ENCODE measurements at regions not wholly inside any gene's neighbourhood (a gene's known extent, or its start where the extent isn't known, plus 50 kb on each side); places are given as distances from the start of the nearest gene placed in this dataset.

GRCh38 chr3:3301476-3301875 lies 122.0 kb upstream of the CRBN start:
- no peak overlapping the region for H3K27ac ChIP-seq (ENCODE audit: low read length in 2 of 2)
- no peaks in the 10 kb centered on the region for H3K9me3 ChIP-seq (ENCODE audit: control extremely low read depth in 1 of 3, control insufficient read depth in 2 of 3, insufficient read depth in 1 of 3, low read length in 2 of 3)
- H4K20me1 ChIP-seq (ENCODE audit: control insufficient read depth, insufficient read depth, low read length, poor library complexity, severe bottlenecking) = no peaks in the 10 kb centered on the region
- H3K27me3 ChIP-seq (replicated peaks in 1 of 4; ENCODE audit: control extremely low read depth in 1 of 4, control insufficient read depth in 3 of 4, insufficient read depth in 4 of 4, low read length in 3 of 4) = no peaks in the 10 kb centered on the region
- ATAC-seq (ENCODE audit: low read depth) (no peak), DNase-seq (no peak)
- H3K4me3 ChIP-seq (ENCODE audit: control extremely low read depth in 1 of 5, extremely low read depth in 1 of 5, insufficient read depth in 1 of 5, low read depth in 2 of 5, low read length in 4 of 5) = no peak overlapping the region
- ChIA-PET POLR2A (interaction anchor here (0.7 kb wide), 1 partner anchor 286 kb away, joined by 3 read pairs; no protein-coding TSS in a partner anchor), CTCF (no interaction called here)
- no peak overlapping the region for H3K9ac ChIP-seq (ENCODE audit: low read length)
- no peaks in the 10 kb centered on the region for H3K4me1 ChIP-seq (ENCODE audit: control insufficient read depth in 2 of 2, insufficient read depth in 2 of 2, low read length in 2 of 2)
- TF ChIP-seq EZH2 (IDR thresholded peaks at IDR 0.05; ENCODE audit: borderline replicate concordance, insufficient read depth, low read depth, low read length, poor library complexity, severe bottlenecking) (no peak), CTCF (IDR thresholded peaks at IDR 0.05) (no peak)
- no peak overlapping the region for H3K4me2 ChIP-seq (replicated peaks; ENCODE audit: low read depth, low read length, poor library complexity, severe bottlenecking)
- H2AFZ ChIP-seq (ENCODE audit: insufficient read depth, low read depth, low read length, poor library complexity, severe bottlenecking) = no peak overlapping the region
- Mint-ChIP-seq H3K4me1 (no peaks in the 10 kb centered on the region), H3K4me3 (no peak overlapping the region), H3K27me3 (peaks cover 12% of the 10 kb centered on the region), H3K9me3 (ENCODE audit: insufficient read depth) (no peaks in the 10 kb centered on the region), H3K27ac (no peak overlapping the region)
- H3K36me3 ChIP-seq (replicated peaks in 1 of 2; ENCODE audit: control extremely low read depth in 1 of 2, control insufficient read depth in 1 of 2, extremely low read depth in 1 of 2, insufficient read depth in 2 of 2, low read length in 1 of 2) = no peaks in the 10 kb centered on the region
- intact Hi-C loops (cut with micrococcal nuclease) = no loop called here
- WGBS (ENCODE audit: insufficient coverage) = no CpG with 5 or more reads among the region's 1 CpG
- no peaks in the 10 kb centered on the region for H3K79me2 ChIP-seq (ENCODE audit: control insufficient read depth, insufficient read depth, low read length)

- H2AFZ ChIP-seq (ENCODE audit: insufficient read depth, low read depth, low read length, poor library complexity, severe bottlenecking) = no peak overlapping the region
- Mint-ChIP-seq H3K27me3 (peaks cover 17% of the 10 kb centered on the region), H3K4me3 (no peak overlapping the region), H3K4me1 (no peaks in the 10 kb centered on the region), H3K9me3 (ENCODE audit: insufficient read depth) (peaks cover 5% of the 10 kb centered on the region), H3K27ac (no peak overlapping the region)
- H3K9ac ChIP-seq (ENCODE audit: low read length) = no peak overlapping the region
- H3K9me3 ChIP-seq (ENCODE audit: control extremely low read depth in 1 of 3, control insufficient read depth in 2 of 3, insufficient read depth in 1 of 3, low read length in 2 of 3) = peaks cover 0 to 3% (median 3%) of the 10 kb centered on the region in 3 donors
- ChIA-PET POLR2A (no interaction called here), CTCF (no interaction called here)
- no CpG with 5 or more reads among the region's 5 CpGs for WGBS (ENCODE audit: insufficient coverage)
- intact Hi-C loops (cut with micrococcal nuclease) = no loop called here
- no peak overlapping the region for H3K4me2 ChIP-seq (replicated peaks; ENCODE audit: low read depth, low read length, poor library complexity, severe bottlenecking)
- no peak overlapping the region for H3K27ac ChIP-seq (ENCODE audit: low read length in 2 of 2)
- DNase-seq (no peak), ATAC-seq (ENCODE audit: low read depth) (no peak)
- H3K4me3 ChIP-seq (ENCODE audit: control extremely low read depth in 1 of 5, extremely low read depth in 1 of 5, insufficient read depth in 1 of 5, low read depth in 2 of 5, low read length in 4 of 5) = no peak overlapping the region
- no peaks in the 10 kb centered on the region for H3K4me1 ChIP-seq (ENCODE audit: control insufficient read depth in 2 of 2, insufficient read depth in 2 of 2, low read length in 2 of 2)
- TF ChIP-seq EZH2 (IDR thresholded peaks at IDR 0.05; ENCODE audit: borderline replicate concordance, insufficient read depth, low read depth, low read length, poor library complexity, severe bottlenecking) (no peak), CTCF (IDR thresholded peaks at IDR 0.05) (no peak)
- no peaks in the 10 kb centered on the region for H3K27me3 ChIP-seq (replicated peaks in 1 of 4; ENCODE audit: control extremely low read depth in 1 of 4, control insufficient read depth in 3 of 4, insufficient read depth in 4 of 4, low read length in 3 of 4)
- H3K36me3 ChIP-seq (replicated peaks in 1 of 2; ENCODE audit: control extremely low read depth in 1 of 2, control insufficient read depth in 1 of 2, extremely low read depth in 1 of 2, insufficient read depth in 2 of 2, low read length in 1 of 2) = no peaks in the 10 kb centered on the region
- H4K20me1 ChIP-seq (ENCODE audit: control insufficient read depth, insufficient read depth, low read length, poor library complexity, severe bottlenecking) = no peaks in the 10 kb centered on the region
- H3K79me2 ChIP-seq (ENCODE audit: control insufficient read depth, insufficient read depth, low read length) = no peaks in the 10 kb centered on the region
These were observed 117.5 kb upstream of the CRBN start for GRCh38 chr3:3296979-3297381.

All from B cell (primary cell).